Sigmoid colon (tissue), 4 donors: ENCODE measurements at regions not wholly inside any gene's neighbourhood (a gene's known extent, or its start where the extent isn't known, plus 50 kb on each side); places are given as distances from the start of the nearest gene placed in this dataset.

Experiments
- EP300 ChIP-seq, 4 donors: sonication (generic); formaldehyde crosslinking; IDR thresholded peaks; one replicate each; pipeline ENCODE4 v1.6.1; 2017; ENCODE audit warnings: antibody characterized with exemption in 4 of 4
- POLR2A ChIP-seq, 2 donors: fragments of 450-650 bp; IDR thresholded peaks; one replicate each; pipeline ENCODE4 v1.6.1; 2016; ENCODE audit warnings: antibody characterized with exemption in 2 of 2, mild to moderate bottlenecking in 2 of 2, moderate library complexity in 2 of 2
- POLR2AphosphoS5 ChIP-seq, 4 donors: sonication (generic); formaldehyde crosslinking; IDR thresholded peaks; one replicate each; pipeline ENCODE4 v1.6.1; 2017; ENCODE audit warnings: antibody characterized with exemption in 4 of 4
- TF ChIP-seq, protein P1 (sequence below), 4 experiments: fragments of 450-650 bp in 3 of 4; fragments of 200-600 bp in 1 of 4; IDR thresholded peaks; one replicate each; pipeline ENCODE4 v1.5.1; 2016 to 2019; ENCODE audit warnings: antibody characterized with exemption in 4 of 4, mild to moderate bottlenecking in 3 of 4, moderate library complexity in 2 of 4

DNA sequence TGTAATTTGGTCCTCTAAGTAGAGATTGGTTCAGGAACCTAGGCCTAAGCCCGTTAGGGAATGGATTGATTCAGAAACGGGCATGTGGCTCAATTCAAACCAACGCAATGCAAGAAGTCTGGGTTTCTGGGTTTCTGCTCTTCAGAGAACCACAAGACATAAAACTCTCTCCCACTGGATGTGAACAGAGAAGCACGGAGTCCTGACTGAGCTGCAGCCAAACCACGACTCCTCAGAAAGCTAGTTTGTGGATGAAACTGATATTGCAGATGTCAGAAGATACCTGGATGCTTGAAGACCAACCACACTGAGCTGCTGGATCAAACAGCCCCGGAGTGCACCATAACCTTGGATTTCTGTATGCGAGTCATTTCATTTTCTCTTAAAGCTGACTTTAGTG is 50.0 kb downstream of the SOD2 start:
- no peak for TF ChIP-seq POLR2A (IDR thresholded peaks at IDR 0.05)
- TF ChIP-seq, protein P1, sequence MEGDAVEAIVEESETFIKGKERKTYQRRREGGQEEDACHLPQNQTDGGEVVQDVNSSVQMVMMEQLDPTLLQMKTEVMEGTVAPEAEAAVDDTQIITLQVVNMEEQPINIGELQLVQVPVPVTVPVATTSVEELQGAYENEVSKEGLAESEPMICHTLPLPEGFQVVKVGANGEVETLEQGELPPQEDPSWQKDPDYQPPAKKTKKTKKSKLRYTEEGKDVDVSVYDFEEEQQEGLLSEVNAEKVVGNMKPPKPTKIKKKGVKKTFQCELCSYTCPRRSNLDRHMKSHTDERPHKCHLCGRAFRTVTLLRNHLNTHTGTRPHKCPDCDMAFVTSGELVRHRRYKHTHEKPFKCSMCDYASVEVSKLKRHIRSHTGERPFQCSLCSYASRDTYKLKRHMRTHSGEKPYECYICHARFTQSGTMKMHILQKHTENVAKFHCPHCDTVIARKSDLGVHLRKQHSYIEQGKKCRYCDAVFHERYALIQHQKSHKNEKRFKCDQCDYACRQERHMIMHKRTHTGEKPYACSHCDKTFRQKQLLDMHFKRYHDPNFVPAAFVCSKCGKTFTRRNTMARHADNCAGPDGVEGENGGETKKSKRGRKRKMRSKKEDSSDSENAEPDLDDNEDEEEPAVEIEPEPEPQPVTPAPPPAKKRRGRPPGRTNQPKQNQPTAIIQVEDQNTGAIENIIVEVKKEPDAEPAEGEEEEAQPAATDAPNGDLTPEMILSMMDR (IDR thresholded peaks at IDR 0.05): no peak
- TF ChIP-seq POLR2AphosphoS5 (IDR thresholded peaks at IDR 0.05): no peak
- TF ChIP-seq EP300 (IDR thresholded peaks at IDR 0.05): no peak
